ENCODE measurements at regions not wholly inside any gene's neighbourhood (a gene's known extent, or its start where the extent isn't known, plus 50 kb on each side); places are given as distances from the start of the nearest gene placed in this dataset.

DNA sequence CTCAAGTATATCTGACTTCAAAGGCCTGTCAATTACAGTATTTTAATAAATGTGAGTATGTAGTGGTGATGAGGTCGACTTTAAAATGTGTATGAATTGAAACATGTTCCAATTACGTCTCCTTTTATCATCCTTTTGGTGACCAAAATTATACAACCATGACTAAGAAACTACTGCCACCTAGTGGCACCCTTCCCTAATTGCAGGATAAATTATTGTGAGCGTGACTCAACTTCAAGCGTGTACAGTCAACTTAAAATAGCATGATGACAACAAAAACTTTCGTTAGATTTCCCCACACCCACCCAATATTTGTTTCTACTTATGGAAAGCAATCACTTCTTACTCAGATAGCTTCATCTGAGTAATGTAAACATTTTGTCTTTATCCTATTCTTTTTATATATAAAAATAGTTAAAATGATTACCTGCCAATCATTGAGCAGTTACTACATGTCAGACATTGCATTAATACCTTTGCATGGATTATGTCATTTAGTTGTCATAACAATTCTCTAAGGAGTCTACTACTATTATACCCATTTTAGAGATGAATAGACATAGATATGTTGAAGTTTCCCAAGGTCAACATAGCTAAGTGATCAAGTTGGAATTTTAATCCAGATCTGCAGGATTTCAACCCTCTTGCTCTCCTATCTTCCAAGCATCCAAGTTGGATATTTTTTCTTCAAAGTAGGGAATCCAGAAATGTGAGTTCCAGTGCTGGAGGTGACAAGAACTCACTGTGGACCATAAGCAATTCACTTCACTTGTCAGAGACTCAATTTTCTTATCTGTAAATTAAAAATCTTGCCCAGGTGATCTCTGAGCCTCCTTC lies 106.0 kb downstream of the MEX3B start:
- no peaks in the 10 kb centered on the region for H3K27me3 Mint-ChIP-seq (ENCODE audit: low read depth)
- H3K36me3 Mint-ChIP-seq, result peaks cover 11% of the 10 kb centered on the region
- peak overlapping the region; percentile 62 for H3K27ac Mint-ChIP-seq

DNA sequence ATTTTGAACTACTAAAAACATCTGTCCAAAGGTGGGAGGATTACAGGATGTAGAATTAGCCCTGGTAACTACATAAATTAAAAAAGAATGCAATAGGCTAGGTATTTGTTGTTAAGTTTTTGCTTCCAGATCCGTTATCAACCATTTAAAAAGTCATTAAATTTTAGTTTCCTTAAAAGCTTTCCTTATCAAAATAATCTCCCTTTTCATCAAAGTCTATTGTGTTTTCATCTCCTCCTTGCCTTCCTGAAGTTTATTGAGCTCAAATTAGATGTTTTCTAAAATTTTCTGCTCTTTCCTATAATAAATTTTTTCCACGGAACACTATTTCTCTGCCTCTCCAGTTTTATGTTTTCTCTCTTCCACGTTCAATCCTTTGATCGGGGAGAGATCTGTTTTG lies 108.6 kb downstream of the MEX3B start:
- TF ChIP-seq, protein P1, sequence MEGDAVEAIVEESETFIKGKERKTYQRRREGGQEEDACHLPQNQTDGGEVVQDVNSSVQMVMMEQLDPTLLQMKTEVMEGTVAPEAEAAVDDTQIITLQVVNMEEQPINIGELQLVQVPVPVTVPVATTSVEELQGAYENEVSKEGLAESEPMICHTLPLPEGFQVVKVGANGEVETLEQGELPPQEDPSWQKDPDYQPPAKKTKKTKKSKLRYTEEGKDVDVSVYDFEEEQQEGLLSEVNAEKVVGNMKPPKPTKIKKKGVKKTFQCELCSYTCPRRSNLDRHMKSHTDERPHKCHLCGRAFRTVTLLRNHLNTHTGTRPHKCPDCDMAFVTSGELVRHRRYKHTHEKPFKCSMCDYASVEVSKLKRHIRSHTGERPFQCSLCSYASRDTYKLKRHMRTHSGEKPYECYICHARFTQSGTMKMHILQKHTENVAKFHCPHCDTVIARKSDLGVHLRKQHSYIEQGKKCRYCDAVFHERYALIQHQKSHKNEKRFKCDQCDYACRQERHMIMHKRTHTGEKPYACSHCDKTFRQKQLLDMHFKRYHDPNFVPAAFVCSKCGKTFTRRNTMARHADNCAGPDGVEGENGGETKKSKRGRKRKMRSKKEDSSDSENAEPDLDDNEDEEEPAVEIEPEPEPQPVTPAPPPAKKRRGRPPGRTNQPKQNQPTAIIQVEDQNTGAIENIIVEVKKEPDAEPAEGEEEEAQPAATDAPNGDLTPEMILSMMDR (IDR thresholded peaks at IDR 0.05; ENCODE audit: unreplicated experiment), result no peak
- DNase-seq (ENCODE audit: low spot score in 2 of 2, unreplicated experiment in 2 of 2), result no peak
- H3K4me1 Mint-ChIP-seq, result peaks cover 30% of the 10 kb centered on the region
- H3K36me3 Mint-ChIP-seq, result peaks cover 10% of the 10 kb centered on the region
- H3K9me3 Mint-ChIP-seq, result peaks cover 9% of the 10 kb centered on the region
- H3K4me3 Mint-ChIP-seq, result no peak overlapping the region
- peak overlapping the region; percentile 76 for H3K27ac Mint-ChIP-seq
- no peaks in the 10 kb centered on the region for H3K27me3 Mint-ChIP-seq (ENCODE audit: low read depth)

More for the DNA sequence above, 106.0 kb downstream of the MEX3B start:
- Mint-ChIP-seq H3K4me1 (peaks cover 47% of the 10 kb centered on the region), H3K4me3 (no peak overlapping the region), H3K9me3 (peaks cover 9% of the 10 kb centered on the region)
- TF ChIP-seq, protein P1 (IDR thresholded peaks at IDR 0.05; ENCODE audit: unreplicated experiment), result peak; percentile 80
- DNase-seq (ENCODE audit: low spot score in 2 of 2, unreplicated experiment in 2 of 2), result no peak

DNA sequence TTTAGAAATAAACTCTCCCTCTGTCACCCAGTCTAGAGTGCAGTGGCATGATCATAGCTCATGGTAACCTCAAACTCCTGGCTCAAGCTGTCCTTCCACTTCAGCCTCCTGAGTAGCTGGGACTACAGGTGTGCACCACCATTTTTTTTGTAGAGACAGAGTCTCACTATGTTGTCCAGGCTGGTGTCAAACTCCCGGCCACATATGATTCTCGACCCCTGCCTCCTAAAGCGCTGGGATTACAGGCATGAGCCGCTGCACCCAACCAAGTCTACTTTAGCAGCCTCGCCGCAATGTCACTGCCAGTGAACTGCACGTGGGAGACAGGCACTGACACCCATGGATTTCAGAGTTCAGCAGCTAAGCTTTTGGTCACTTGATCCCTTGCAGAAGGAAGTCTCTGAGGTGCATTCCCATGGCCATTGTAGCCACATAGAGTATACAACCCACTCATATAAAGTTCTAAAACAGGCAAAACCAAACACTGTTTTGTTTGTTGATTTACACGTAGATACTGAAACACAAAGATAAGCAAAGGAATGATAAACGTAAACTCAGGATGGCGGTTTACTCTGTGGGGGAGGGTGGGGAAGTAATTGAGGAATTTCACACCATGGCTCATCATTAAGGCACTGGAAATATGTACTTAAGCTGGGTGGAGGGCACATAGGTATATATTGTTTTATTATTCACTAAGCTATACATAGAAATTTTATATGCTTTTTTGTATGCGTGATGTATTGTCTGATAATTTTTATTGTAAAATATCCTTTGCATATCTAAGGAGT lies 115.0 kb downstream of the MEX3B start:
- TF ChIP-seq, protein P1 (IDR thresholded peaks at IDR 0.05; ENCODE audit: unreplicated experiment), result no peak
- peaks cover 2% of the 10 kb centered on the region for H3K4me1 Mint-ChIP-seq
- H3K36me3 Mint-ChIP-seq, result peaks cover 6% of the 10 kb centered on the region
- no peak for DNase-seq (ENCODE audit: low spot score in 2 of 2, unreplicated experiment in 2 of 2)
- no peaks in the 10 kb centered on the region for H3K27me3 Mint-ChIP-seq (ENCODE audit: low read depth)
- peaks cover 5% of the 10 kb centered on the region for H3K9me3 Mint-ChIP-seq
- H3K27ac Mint-ChIP-seq, result no peak overlapping the region
- H3K4me3 Mint-ChIP-seq, result no peak overlapping the region

DNA sequence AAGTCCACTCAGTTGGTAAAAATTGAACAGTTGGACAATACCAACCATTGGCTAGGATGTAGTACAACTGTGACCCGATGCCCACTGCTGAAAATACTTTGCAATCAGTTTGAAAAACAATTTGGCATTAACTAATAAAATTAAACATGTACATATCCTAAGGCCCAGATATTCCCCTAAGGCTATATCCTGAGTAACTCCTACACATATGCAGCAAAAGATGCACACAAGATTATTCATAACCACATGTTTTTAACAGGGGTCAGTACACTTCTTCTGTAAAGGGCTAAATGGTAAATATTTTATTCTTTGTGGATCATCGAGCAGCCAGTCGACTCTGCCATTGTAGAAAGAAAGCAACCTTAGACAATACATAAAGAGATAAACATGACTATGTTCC lies 116.3 kb downstream of the MEX3B start:
- DNase-seq (ENCODE audit: low spot score in 2 of 2, unreplicated experiment in 2 of 2), result no peak
- no peak overlapping the region for H3K4me3 Mint-ChIP-seq
- H3K27me3 Mint-ChIP-seq (ENCODE audit: low read depth), result no peaks in the 10 kb centered on the region
- peaks cover 11% of the 10 kb centered on the region for H3K36me3 Mint-ChIP-seq
- TF ChIP-seq, protein P1 (IDR thresholded peaks at IDR 0.05; ENCODE audit: unreplicated experiment), result no peak
- no peak overlapping the region for H3K27ac Mint-ChIP-seq
- H3K4me1 Mint-ChIP-seq, result peaks cover 2% of the 10 kb centered on the region
- peaks cover 5% of the 10 kb centered on the region for H3K9me3 Mint-ChIP-seq

DNA sequence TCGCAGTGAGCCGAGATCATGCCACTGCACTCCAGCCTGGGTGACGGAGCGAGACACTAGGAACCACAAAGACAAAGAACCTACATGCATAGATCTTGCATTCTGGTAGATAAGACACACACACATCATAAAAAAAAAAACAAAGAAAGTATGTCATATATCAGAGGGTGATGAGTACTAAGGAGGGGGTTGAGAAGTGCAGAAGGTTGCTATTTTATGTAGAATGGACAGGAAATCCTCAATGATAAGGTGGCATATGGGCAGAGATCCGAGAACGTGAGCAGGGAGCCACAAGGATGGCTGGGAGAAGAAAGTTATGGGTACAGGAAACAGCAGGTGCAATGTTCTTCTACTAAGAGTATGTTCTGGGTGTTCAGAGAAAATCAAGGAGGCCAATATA lies 118.8 kb downstream of the MEX3B start:
- Mint-ChIP-seq H3K4me3 (no peak overlapping the region), H3K27ac (no peak overlapping the region), H3K9me3 (peaks cover 5% of the 10 kb centered on the region), H3K4me1 (peaks cover 2% of the 10 kb centered on the region), H3K27me3 (ENCODE audit: low read depth) (no peaks in the 10 kb centered on the region), H3K36me3 (peaks cover 20% of the 10 kb centered on the region)
- TF ChIP-seq, protein P1 (IDR thresholded peaks at IDR 0.05; ENCODE audit: unreplicated experiment), result no peak
- DNase-seq (ENCODE audit: low spot score in 2 of 2, unreplicated experiment in 2 of 2), result no peak
